T-cell (primary cell): ENCODE measurements at regions not wholly inside any gene's neighbourhood (a gene's known extent, or its start where the extent isn't known, plus 50 kb on each side); places are given as distances from the start of the nearest gene placed in this dataset.

Source experiments
- ATAC-seq, 4 experiments: fragments of 200-7000 bp in 3 of 4; fragments of 150-1000 bp in 1 of 4; cut with Tn5 transposase; replicated peaks in 1 of 4; 1 replicate in 3 of 4; 2 replicates in 1 of 4; pipeline ENCODE4 v1.10.0; 2021; ENCODE audit warnings: moderate library complexity in 3 of 4, mild to moderate bottlenecking in 2 of 4, moderate number of reproducible peaks in 1 of 4
- CTCF ChIA-PET, 2 donors: fragments of 300-600 bp; sonication (Branson Sonifier 250); formaldehyde crosslinking; loops; one replicate each; lab custom pipeline; 2022; ENCODE audit warnings: antibody characterized with exemption in 2 of 2; lab: Charles Lee
- POLR2A ChIA-PET, 2 donors: fragments of 300-600 bp; sonication (Branson Sonifier 250); formaldehyde crosslinking; loops; one replicate each; lab custom pipeline; 2022; ENCODE audit warnings: antibody characterized with exemption in 2 of 2; lab: Charles Lee
- DNase-seq, 35 experiments: peaks; one replicate each; pipeline versions ENCODE4 v3.0.0 to v3.0.0-alpha.2; 2013 to 2023
- H3K27ac ChIP-seq: one replicate; pipeline ENCODE4 v1.5.1; 2013; ENCODE audit warnings: low read length
- H3K27me3 ChIP-seq, 2 experiments: replicated peaks in 1 of 2; 1 replicate in 1 of 2; 2 replicates in 1 of 2; pipeline versions ENCODE4 v1.6.1 to v1.7.0; 2013; ENCODE audit warnings: low read length in 1 of 2, mixed read lengths in 1 of 2; ENCODE audit not compliant: control insufficient read depth in 2 of 2, insufficient read depth in 2 of 2; ENCODE audit errors: extremely low read depth in 1 of 2
- H3K36me3 ChIP-seq, 2 donors: 1 replicate in 1 of 2; 2 replicates in 1 of 2; pipeline versions ENCODE4 v1.6.1 to v1.7.0; 2013; ENCODE audit warnings: low read length in 1 of 2; ENCODE audit not compliant: control insufficient read depth in 2 of 2, insufficient read depth in 1 of 2; ENCODE audit errors: extremely low read depth in 1 of 2
- H3K4me1 ChIP-seq, 2 experiments: 1 replicate in 1 of 2; 2 replicates in 1 of 2; pipeline versions ENCODE4 v1.6.1 to v1.7.0; 2013; ENCODE audit warnings: low read length in 2 of 2, mixed read lengths in 1 of 2; ENCODE audit not compliant: insufficient read depth in 2 of 2, control insufficient read depth in 1 of 2; ENCODE audit errors: extremely low read depth in 1 of 2
- H3K4me3 ChIP-seq, 2 donors: 1 replicate in 1 of 2; 2 replicates in 1 of 2; pipeline versions ENCODE4 v1.5.1 to v1.7.0; 2013; ENCODE audit warnings: mild to moderate bottlenecking in 2 of 2, low read length in 1 of 2, moderate library complexity in 1 of 2; ENCODE audit not compliant: control insufficient read depth in 1 of 2; ENCODE audit errors: extremely low read depth in 1 of 2
- H3K9me3 ChIP-seq: 2 replicates; pipeline ENCODE4 v1.7.0; 2013
- H3K27ac Mint-ChIP-seq, 2 donors: one replicate each; pipeline ENCODE4 v1.8.0; 2020 to 2021; ENCODE audit warnings: mild to moderate bottlenecking in 2 of 2, mixed read lengths in 2 of 2
- H3K27me3 Mint-ChIP-seq, 2 donors: one replicate each; pipeline ENCODE4 v1.8.0; 2021 to 2022; ENCODE audit warnings: mixed read lengths in 2 of 2
- H3K36me3 Mint-ChIP-seq: one replicate; pipeline ENCODE4 v1.8.0; 2021; ENCODE audit warnings: mixed read lengths
- H3K4me1 Mint-ChIP-seq, 3 donors: one replicate each; pipeline ENCODE4 v1.8.0; 2020 to 2022; ENCODE audit warnings: mixed read lengths in 3 of 3, mild to moderate bottlenecking in 1 of 3
- H3K4me3 Mint-ChIP-seq, 3 donors: one replicate each; pipeline ENCODE4 v1.8.0; 2020 to 2022; ENCODE audit warnings: mild to moderate bottlenecking in 3 of 3, mixed read lengths in 3 of 3, moderate library complexity in 3 of 3
- H3K9me3 Mint-ChIP-seq, 3 donors: one replicate each; pipeline ENCODE4 v1.8.0; 2020 to 2022; ENCODE audit warnings: mixed read lengths in 3 of 3
- WGBS: methylation state at CpG from one replicate; pipeline ENCODE4 v1.1.5; 2013; ENCODE audit warnings: missing lambda C conversion rate; ENCODE audit not compliant: insufficient coverage; 5-methylcytosine and 5-hydroxymethylcytosine counted together

GRCh38 chr14:71621276-71621675, 311.0 kb upstream of the RGS6 start:
- H3K27ac ChIP-seq = no peak overlapping the region
- peaks cover 3 to 4% (median 4%) of the 10 kb centered on the region in 3 donors for H3K4me1 Mint-ChIP-seq
- no peaks in the 10 kb centered on the region for H3K27me3 Mint-ChIP-seq
- H3K9me3 ChIP-seq = no peaks in the 10 kb centered on the region
- no peak overlapping the region for H3K4me3 ChIP-seq
- ChIA-PET CTCF (no interaction called here), POLR2A (no interaction called here)
- H3K9me3 Mint-ChIP-seq = no peaks in the 10 kb centered on the region
- no peak for DNase-seq
- H3K4me3 Mint-ChIP-seq = no peak overlapping the region
- H3K4me1 ChIP-seq = no peaks in the 10 kb centered on the region
- peaks cover 4 to 14% of the 10 kb centered on the region in 2 donors for H3K36me3 ChIP-seq
- H3K27me3 ChIP-seq = no peaks in the 10 kb centered on the region
- H3K27ac Mint-ChIP-seq = no peak overlapping the region
- 95% methylated on average over 3 of the region's 4 CpGs for WGBS
- H3K36me3 Mint-ChIP-seq = peaks cover 57% of the 10 kb centered on the region
- ATAC-seq = no peak

GRCh38 chr14:71621980-71622605, 310.1 kb upstream of the RGS6 start:
- H3K9me3 ChIP-seq = no peaks in the 10 kb centered on the region
- ChIA-PET CTCF (interaction anchor here in 1 of 2 donors (0.5 kb wide), 1 partner anchor 219 kb away, joined by 3 read pairs; no protein-coding TSS in a partner anchor), POLR2A (no interaction called here)
- no peak for DNase-seq
- H3K4me1 ChIP-seq = no peaks in the 10 kb centered on the region
- Mint-ChIP-seq H3K9me3 (no peaks in the 10 kb centered on the region), H3K27ac (no peak overlapping the region), H3K27me3 (no peaks in the 10 kb centered on the region), H3K4me1 (peaks cover 0 to under 1% (median under 1%) of the 10 kb centered on the region in 3 donors), H3K4me3 (no peak overlapping the region), H3K36me3 (peaks cover 51% of the 10 kb centered on the region)
- H3K27ac ChIP-seq = no peak overlapping the region
- no peak overlapping the region for H3K4me3 ChIP-seq
- no peaks in the 10 kb centered on the region for H3K27me3 ChIP-seq
- H3K36me3 ChIP-seq = peaks cover 4 to 14% of the 10 kb centered on the region in 2 donors
- no CpG with 5 or more reads among the region's 4 CpGs for WGBS
- no peak for ATAC-seq

- Mint-ChIP-seq H3K36me3 (peaks cover 51% of the 10 kb centered on the region), H3K27ac (no peak overlapping the region), H3K27me3 (no peaks in the 10 kb centered on the region), H3K9me3 (no peaks in the 10 kb centered on the region), H3K4me3 (no peak overlapping the region), H3K4me1 (no peaks in the 10 kb centered on the region)
- no peak overlapping the region for H3K27ac ChIP-seq
- CTCF ChIA-PET = no interaction called here
- DNase-seq = no peak
- no peaks in the 10 kb centered on the region for H3K9me3 ChIP-seq
- no peak for ATAC-seq
- POLR2A ChIA-PET = no interaction called here
- H3K4me3 ChIP-seq = no peak overlapping the region
- no peaks in the 10 kb centered on the region for H3K4me1 ChIP-seq
- no peaks in the 10 kb centered on the region for H3K27me3 ChIP-seq
- no CpG with 5 or more reads among the region's 8 CpGs for WGBS
- peaks cover 4 to 11% of the 10 kb centered on the region in 2 donors for H3K36me3 ChIP-seq
Measured at GRCh38 chr14:71623939-71624338, 308.3 kb upstream of the RGS6 start.

- Histone ChIP-seq H3K9me3 (no peaks in the 10 kb centered on the region), H3K4me3 (no peak overlapping the region), H3K36me3 (peaks cover 4 to 6% of the 10 kb centered on the region in 2 donors), H3K27me3 (no peaks in the 10 kb centered on the region), H3K27ac (no peak overlapping the region), H3K4me1 (no peaks in the 10 kb centered on the region)
- no peak overlapping the region for H3K4me3 Mint-ChIP-seq
- H3K27me3 Mint-ChIP-seq = no peaks in the 10 kb centered on the region
- ChIA-PET POLR2A (interaction anchor here in 1 of 2 donors (0.7 kb wide), 1 partner anchor 26 kb away, joined by 4 read pairs; no protein-coding TSS in a partner anchor), CTCF (interaction anchor here in 1 of 2 donors (0.7 kb wide), 1 partner anchor 9 kb away, joined by 5 read pairs; no protein-coding TSS in a partner anchor)
- peaks cover 54% of the 10 kb centered on the region for H3K36me3 Mint-ChIP-seq
- 100% methylated on average over 4 of the region's 6 CpGs for WGBS
- no peak for ATAC-seq
- no peak for DNase-seq
- no peaks in the 10 kb centered on the region for H3K4me1 Mint-ChIP-seq
- no peaks in the 10 kb centered on the region for H3K9me3 Mint-ChIP-seq
- no peak overlapping the region for H3K27ac Mint-ChIP-seq
Measured at GRCh38 chr14:71625175-71625574, 307.1 kb upstream of the RGS6 start.

GRCh38 chr14:71625891-71626701, 306.1 kb upstream of the RGS6 start:
- no peak for DNase-seq
- POLR2A ChIA-PET = no interaction called here
- no peak overlapping the region for H3K27ac Mint-ChIP-seq
- H3K27me3 Mint-ChIP-seq = no peaks in the 10 kb centered on the region
- H3K4me1 ChIP-seq = no peaks in the 10 kb centered on the region
- peaks cover 4 to 6% of the 10 kb centered on the region in 2 donors for H3K36me3 ChIP-seq
- no peak overlapping the region for H3K4me3 Mint-ChIP-seq
- no peak for ATAC-seq
- no CpG with 5 or more reads among the region's 6 CpGs for WGBS
- no peak overlapping the region for H3K27ac ChIP-seq
- CTCF ChIA-PET = interaction anchor here in 1 of 2 donors (0.6 to 0.7 kb wide), 2 partner anchors 86 to 517 kb away, joined by 3 to 6 read pairs; no protein-coding TSS in a partner anchor
- H3K4me1 Mint-ChIP-seq = no peaks in the 10 kb centered on the region
- peaks cover 53% of the 10 kb centered on the region for H3K36me3 Mint-ChIP-seq
- no peaks in the 10 kb centered on the region for H3K27me3 ChIP-seq
- peaks cover 0 to 4% (median 3%) of the 10 kb centered on the region in 3 donors for H3K9me3 Mint-ChIP-seq
- H3K9me3 ChIP-seq = no peaks in the 10 kb centered on the region
- H3K4me3 ChIP-seq = no peak overlapping the region

GRCh38 chr14:71628433-71628832, 303.8 kb upstream of the RGS6 start:
- Histone ChIP-seq H3K36me3 (peaks cover 4 to 6% of the 10 kb centered on the region in 2 donors), H3K27ac (no peak overlapping the region), H3K27me3 (no peaks in the 10 kb centered on the region), H3K4me3 (no peak overlapping the region), H3K9me3 (no peaks in the 10 kb centered on the region), H3K4me1 (no peaks in the 10 kb centered on the region)
- Mint-ChIP-seq H3K27me3 (no peaks in the 10 kb centered on the region), H3K4me1 (no peaks in the 10 kb centered on the region), H3K27ac (no peak overlapping the region), H3K4me3 (no peak overlapping the region), H3K36me3 (peaks cover 55% of the 10 kb centered on the region), H3K9me3 (peaks cover under 1 to 4% (median 3%) of the 10 kb centered on the region in 3 donors)
- DNase-seq (no peak), ATAC-seq (no peak)
- ChIA-PET POLR2A (no interaction called here), CTCF (no interaction called here)
